Omental fat pad (tissue), 3 donors: ENCODE measurements at regions not wholly inside any gene's neighbourhood (a gene's known extent, or its start where the extent isn't known, plus 50 kb on each side); places are given as distances from the start of the nearest gene placed in this dataset.

Experiments used
- ATAC-seq: fragments of 150-250 bp; one replicate; pipeline ENCODE4 v1.9.1; 2016; ENCODE audit warnings: mild to moderate bottlenecking, moderate library complexity; ENCODE audit not compliant: low FRiP score
- DNase-seq: peaks from one replicate; pipeline ENCODE4 v3.0.0-alpha.2; 2019; ENCODE audit warnings: low spot score
- TF ChIP-seq, protein P1 (sequence below), 3 donors: fragments of 450-650 bp; IDR thresholded peaks; one replicate each; pipeline ENCODE4 v1.5.1; 2016 to 2017; ENCODE audit warnings: antibody characterized with exemption in 3 of 3, mild to moderate bottlenecking in 3 of 3, moderate library complexity in 2 of 3

- ATAC-seq (no peak), DNase-seq (no peak)
- TF ChIP-seq, protein P1, sequence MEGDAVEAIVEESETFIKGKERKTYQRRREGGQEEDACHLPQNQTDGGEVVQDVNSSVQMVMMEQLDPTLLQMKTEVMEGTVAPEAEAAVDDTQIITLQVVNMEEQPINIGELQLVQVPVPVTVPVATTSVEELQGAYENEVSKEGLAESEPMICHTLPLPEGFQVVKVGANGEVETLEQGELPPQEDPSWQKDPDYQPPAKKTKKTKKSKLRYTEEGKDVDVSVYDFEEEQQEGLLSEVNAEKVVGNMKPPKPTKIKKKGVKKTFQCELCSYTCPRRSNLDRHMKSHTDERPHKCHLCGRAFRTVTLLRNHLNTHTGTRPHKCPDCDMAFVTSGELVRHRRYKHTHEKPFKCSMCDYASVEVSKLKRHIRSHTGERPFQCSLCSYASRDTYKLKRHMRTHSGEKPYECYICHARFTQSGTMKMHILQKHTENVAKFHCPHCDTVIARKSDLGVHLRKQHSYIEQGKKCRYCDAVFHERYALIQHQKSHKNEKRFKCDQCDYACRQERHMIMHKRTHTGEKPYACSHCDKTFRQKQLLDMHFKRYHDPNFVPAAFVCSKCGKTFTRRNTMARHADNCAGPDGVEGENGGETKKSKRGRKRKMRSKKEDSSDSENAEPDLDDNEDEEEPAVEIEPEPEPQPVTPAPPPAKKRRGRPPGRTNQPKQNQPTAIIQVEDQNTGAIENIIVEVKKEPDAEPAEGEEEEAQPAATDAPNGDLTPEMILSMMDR (IDR thresholded peaks at IDR 0.05): no peak
Measured at GRCh38 chr6:118714756-118715155, 63.4 kb upstream of the CEP85L start.

GRCh38 chr6:118712969-118713368, 61.6 kb upstream of the CEP85L start:
- no peak for ATAC-seq
- TF ChIP-seq, protein P1 (IDR thresholded peaks at IDR 0.05): no peak
- DNase-seq: no peak

DNA sequence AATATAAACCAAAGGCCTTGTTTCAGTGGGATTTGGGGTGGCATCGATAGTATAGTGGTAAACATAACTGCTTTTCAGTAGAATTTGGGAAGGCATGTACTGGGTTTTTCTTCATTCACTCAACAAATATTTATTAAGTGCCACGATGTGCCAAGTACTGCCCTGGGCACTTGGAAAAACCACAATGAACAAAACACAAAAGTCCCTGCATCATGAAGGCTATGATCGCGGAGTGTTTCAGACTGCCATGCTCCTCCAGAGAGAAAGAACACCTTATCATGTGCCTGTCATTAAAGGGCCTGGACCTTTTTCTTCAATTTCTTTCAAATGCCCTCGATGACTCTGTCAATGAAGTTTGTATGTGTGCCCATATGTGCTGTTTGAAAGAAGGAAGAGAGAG, 59.2 kb upstream of the CEP85L start:
- ATAC-seq (no peak), DNase-seq (no peak)
- TF ChIP-seq, protein P1 (IDR thresholded peaks at IDR 0.05): no peak

GRCh38 chr6:118709859-118710350, 58.5 kb upstream of the CEP85L start:
- TF ChIP-seq, protein P1 (IDR thresholded peaks at IDR 0.05): no peak
- DNase-seq (no peak), ATAC-seq (no peak)

DNA sequence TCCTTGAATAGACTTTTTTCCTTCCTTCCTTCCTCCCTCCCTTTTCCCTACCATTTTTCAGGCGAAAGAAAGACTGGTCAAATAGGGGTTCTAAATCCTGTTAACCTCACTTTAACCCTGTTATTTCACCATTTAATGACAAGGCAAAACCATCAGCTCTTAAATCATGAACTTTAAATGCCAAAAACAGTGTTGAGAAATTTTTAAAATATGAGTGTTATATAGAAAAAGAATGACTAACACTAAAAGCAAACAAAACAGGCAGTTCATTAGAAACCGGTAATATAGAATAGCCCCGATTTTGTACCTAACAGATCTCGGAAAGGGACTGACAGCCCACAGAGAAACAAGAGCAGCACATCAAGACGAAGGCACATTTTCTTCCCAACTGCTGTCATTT, 57.4 kb upstream of the CEP85L start:
- DNase-seq (no peak), ATAC-seq (peak; percentile 65)
- TF ChIP-seq, protein P1 (IDR thresholded peaks at IDR 0.05): no peak

DNA sequence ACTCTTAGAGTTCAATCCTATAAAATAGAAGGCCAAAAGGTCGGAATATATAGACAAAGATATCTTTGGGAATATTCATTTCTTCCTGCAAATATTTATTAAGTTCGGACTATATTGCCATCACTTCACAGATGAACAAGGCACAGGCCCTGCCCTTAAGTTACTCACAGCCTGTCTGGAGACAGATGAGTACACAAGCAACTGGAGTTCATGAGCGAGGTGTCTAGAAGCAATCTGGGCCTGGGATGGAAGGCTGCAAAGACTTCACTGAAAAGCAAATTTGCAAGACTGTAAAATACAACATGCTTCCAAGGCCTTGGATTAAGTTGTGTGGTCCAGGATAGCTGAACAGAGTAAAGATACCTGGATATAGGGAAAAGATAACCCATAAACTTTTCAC, 56.7 kb upstream of the CEP85L start:
- ATAC-seq: no peak
- TF ChIP-seq, protein P1 (IDR thresholded peaks at IDR 0.05): no peak
- no peak for DNase-seq

DNA sequence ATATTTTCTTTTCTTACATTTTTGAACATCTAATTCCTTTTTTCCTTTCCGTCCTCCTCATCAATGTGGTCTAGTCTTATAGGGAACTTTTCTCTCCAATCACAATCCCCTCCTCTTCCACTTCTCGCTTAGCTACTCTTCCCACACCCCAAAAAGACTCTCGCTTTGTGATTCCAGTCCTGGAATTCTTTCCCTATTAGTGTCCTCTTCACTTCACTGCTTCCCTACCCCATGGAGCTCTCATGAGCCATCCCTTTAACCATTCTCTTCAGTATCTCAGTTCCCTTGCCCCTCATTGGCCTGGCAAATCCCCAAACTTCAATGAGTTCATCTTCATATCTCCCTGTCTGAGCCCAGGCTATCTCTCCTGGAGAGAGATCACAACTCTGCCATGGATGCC, 55.3 kb upstream of the CEP85L start:
- ATAC-seq: no peak
- TF ChIP-seq, protein P1 (IDR thresholded peaks at IDR 0.05): no peak
- no peak for DNase-seq
